ENCODE measurements at regions not wholly inside any gene's neighbourhood (a gene's known extent, or its start where the extent isn't known, plus 50 kb on each side); places are given as distances from the start of the nearest gene placed in this dataset.

GRCh38 chr10:10821926-10822325 is 195.7 kb upstream of the CELF2 start:
- no peak for DNase-seq

- no peak for DNase-seq
These were observed 193.0 kb upstream of the CELF2 start for GRCh38 chr10:10824591-10825148.

GRCh38 chr10:10826125-10826524 is 191.5 kb upstream of the CELF2 start:
- no peak for DNase-seq

- DNase-seq = no peak
These were observed 189.0 kb upstream of the CELF2 start for GRCh38 chr10:10828623-10829022.

GRCh38 chr10:10829576-10829975 is 188.1 kb upstream of the CELF2 start:
- no peak for DNase-seq

- no peak for DNase-seq
These were observed 187.2 kb upstream of the CELF2 start for GRCh38 chr10:10830293-10830986.

- no peak for DNase-seq
These were observed 186.6 kb upstream of the CELF2 start for GRCh38 chr10:10831085-10831484.

- no peak for DNase-seq
These were observed 183.7 kb upstream of the CELF2 start for GRCh38 chr10:10833955-10834354.

- DNase-seq = no peak
These were observed 173.4 kb upstream of the CELF2 start for GRCh38 chr10:10844251-10844650.

GRCh38 chr10:10845185-10845584 is 172.5 kb upstream of the CELF2 start:
- no peak for DNase-seq

- DNase-seq = no peak
These were observed 171.7 kb upstream of the CELF2 start for GRCh38 chr10:10845826-10846503.

- no peak for DNase-seq
These were observed 171.2 kb upstream of the CELF2 start for GRCh38 chr10:10846504-10846900.

- DNase-seq = no peak
These were observed 170.3 kb upstream of the CELF2 start for GRCh38 chr10:10847387-10847786.

- DNase-seq = no peak
These were observed 169.1 kb upstream of the CELF2 start for GRCh38 chr10:10848488-10849111.

- no peak for DNase-seq
These were observed 168.4 kb upstream of the CELF2 start for GRCh38 chr10:10849306-10849705.

GRCh38 chr10:10850214-10850613 is 167.5 kb upstream of the CELF2 start:
- DNase-seq = no peak

GRCh38 chr10:10852464-10852863 is 165.2 kb upstream of the CELF2 start:
- no peak for DNase-seq

- no peak for DNase-seq
These were observed 163.7 kb upstream of the CELF2 start for GRCh38 chr10:10853954-10854353.

- DNase-seq = no peak
These were observed 162.9 kb upstream of the CELF2 start for GRCh38 chr10:10854725-10855124.

- DNase-seq = no peak
These were observed 162.5 kb upstream of the CELF2 start for GRCh38 chr10:10855151-10855581.

- DNase-seq = no peak
These were observed 157.2 kb upstream of the CELF2 start for GRCh38 chr10:10860455-10860976.

GRCh38 chr10:10865303-10865702 is 152.4 kb upstream of the CELF2 start:
- DNase-seq = no peak

GRCh38 chr10:10865913-10866312 is 151.8 kb upstream of the CELF2 start:
- DNase-seq = no peak

GRCh38 chr10:10869592-10869991 is 148.1 kb upstream of the CELF2 start:
- no peak for DNase-seq

Measured in stimulated activated CD4-positive, alpha-beta T cell treated with anti-CD3 and anti-CD28 coated beads, Interleukin-2, amount 100 ng/mL, for 24 hours (primary cell).